HFF-Myc (cell line): ENCODE measurements at regions not wholly inside any gene's neighbourhood (a gene's known extent, or its start where the extent isn't known, plus 50 kb on each side); places are given as distances from the start of the nearest gene placed in this dataset.

ENCODE experiments used
- DNase-seq: peaks from one replicate; pipeline ENCODE4 v3.0.0-alpha.2; 2011; ENCODE audit warnings: low read depth; ENCODE audit errors: extremely low read depth
- H3K4me3 ChIP-seq: replicated peaks from 2 replicates; pipeline ENCODE4 v1.5.1; 2011; ENCODE audit warnings: low read depth, mild to moderate bottlenecking, control low read depth, low read length
- CTCF ChIP-seq: IDR thresholded peaks from 2 replicates; pipeline ENCODE4 v1.5.1; 2012; ENCODE audit warnings: mild to moderate bottlenecking, low read depth, low read length, control low read depth; ENCODE audit errors: missing control alignments

- peak; percentile 59 for DNase-seq
- no peak overlapping the region for H3K4me3 ChIP-seq
- TF ChIP-seq CTCF, result no peak
Observed at GRCh38 chr13:31056644-31057271, 104.9 kb downstream of the HSPH1 start.

GRCh38 chr13:31055589-31055988 lies 106.1 kb downstream of the HSPH1 start:
- no peak overlapping the region for H3K4me3 ChIP-seq
- TF ChIP-seq CTCF, result no peak
- DNase-seq, result no peak

GRCh38 chr13:31054632-31055031 lies 107.1 kb downstream of the HSPH1 start:
- no peak for DNase-seq
- TF ChIP-seq CTCF, result no peak
- no peak overlapping the region for H3K4me3 ChIP-seq

GRCh38 chr13:31053896-31054295 lies 107.8 kb downstream of the HSPH1 start:
- no peak for DNase-seq
- H3K4me3 ChIP-seq, result no peak overlapping the region
- no peak for TF ChIP-seq CTCF

- DNase-seq, result no peak
- no peak overlapping the region for H3K4me3 ChIP-seq
- TF ChIP-seq CTCF, result no peak
Observed at GRCh38 chr13:31053091-31053490, 108.6 kb downstream of the HSPH1 start.

- TF ChIP-seq CTCF, result no peak
- DNase-seq, result no peak
- no peak overlapping the region for H3K4me3 ChIP-seq
Observed at GRCh38 chr13:31052478-31052877, 109.2 kb downstream of the HSPH1 start.

- peak; percentile 33 for TF ChIP-seq CTCF
- H3K4me3 ChIP-seq, result no peak overlapping the region
- DNase-seq, result no peak
Observed at GRCh38 chr13:31051999-31052398, 109.7 kb downstream of the HSPH1 start.
